HEK293T (cell line): ENCODE measurements at regions not wholly inside any gene's neighbourhood (a gene's known extent, or its start where the extent isn't known, plus 50 kb on each side); places are given as distances from the start of the nearest gene placed in this dataset.

Source experiments
- CTCF ChIA-PET: fragments of 350-600 bp; formaldehyde crosslinking; extraction: SDS; loops from one replicate; lab custom pipeline; 2021; ENCODE audit warnings: antibody characterized with exemption, inconsistent platforms; lab: Yijun Ruan, JAX
- POLR2A ChIA-PET: fragments of 350-600 bp; formaldehyde crosslinking; extraction: SDS; loops from one replicate; lab custom pipeline; 2020; ENCODE audit warnings: antibody characterized with exemption, inconsistent platforms; lab: Yijun Ruan, JAX
- DNase-seq: peaks from one replicate; pipeline ENCODE4 v3.0.0; 2012; ENCODE audit warnings: mixed read lengths; ENCODE audit errors: extremely low spot score
- ARNT ChIP-seq: fragments of 450-650 bp; IDR thresholded peaks from 2 replicates; pipeline ENCODE4 v1.6.1; 2017; ENCODE audit warnings: mild to moderate bottlenecking
- BHLHE40 ChIP-seq: fragments of 450-650 bp; IDR thresholded peaks from 2 replicates; pipeline ENCODE4 v1.6.1; 2016; ENCODE audit warnings: mild to moderate bottlenecking, moderate library complexity, borderline replicate concordance
- CTBP1 ChIP-seq: fragments of 450-650 bp; IDR thresholded peaks from 2 replicates; pipeline ENCODE4 v1.6.1; 2016; ENCODE audit warnings: borderline replicate concordance
- ELF4 ChIP-seq: fragments of 450-650 bp; IDR thresholded peaks from 2 replicates; pipeline ENCODE4 v1.6.1; 2017; ENCODE audit warnings: antibody characterized with exemption
- FOXA1 ChIP-seq: fragments of 450-650 bp; IDR thresholded peaks from 2 replicates; pipeline ENCODE4 v1.6.1; 2016; ENCODE audit warnings: mild to moderate bottlenecking
- FOXK2 ChIP-seq: fragments of 450-650 bp; IDR thresholded peaks from 2 replicates; pipeline ENCODE4 v1.6.1; 2016; ENCODE audit warnings: mild to moderate bottlenecking
- FOXM1 ChIP-seq: fragments of 450-650 bp; IDR thresholded peaks from 2 replicates; pipeline ENCODE4 v1.6.1; 2017; ENCODE audit warnings: mild to moderate bottlenecking, borderline replicate concordance
- HDGF ChIP-seq: fragments of 450-650 bp; IDR thresholded peaks from 2 replicates; pipeline ENCODE4 v1.6.1; 2017; ENCODE audit warnings: antibody characterized with exemption, borderline replicate concordance
- L3MBTL2 ChIP-seq: fragments of 450-650 bp; conservative IDR thresholded peaks from 2 replicates; pipeline ENCODE4 v1.6.1; 2016; ENCODE audit warnings: mild to moderate bottlenecking
- LEF1 ChIP-seq: fragments of 450-650 bp; IDR thresholded peaks from 2 replicates; pipeline ENCODE4 v1.6.1; 2017; ENCODE audit warnings: mild to moderate bottlenecking, borderline replicate concordance
- NFRKB ChIP-seq: fragments of 450-650 bp; IDR thresholded peaks from 2 replicates; pipeline ENCODE4 v1.6.1; 2016; ENCODE audit warnings: mild to moderate bottlenecking, moderate library complexity
- PKNOX1 ChIP-seq: fragments of 450-650 bp; IDR thresholded peaks from 2 replicates; pipeline ENCODE4 v1.6.1; 2016
- SP1 ChIP-seq: fragments of 450-650 bp; IDR thresholded peaks from 2 replicates; pipeline ENCODE4 v1.6.1; 2017
- SUZ12 ChIP-seq: fragments of 450-650 bp; IDR thresholded peaks from 2 replicates; pipeline ENCODE4 v1.6.1; 2016; ENCODE audit warnings: mild to moderate bottlenecking
- TARDBP ChIP-seq: fragments of 450-650 bp; IDR thresholded peaks from 2 replicates; pipeline ENCODE4 v1.6.1; 2016
- ZNF384 ChIP-seq: fragments of 450-650 bp; IDR thresholded peaks from 2 replicates; pipeline ENCODE4 v1.6.1; 2016

- ChIA-PET POLR2A (no interaction called here), CTCF (no interaction called here)
- no peak for DNase-seq
- TF ChIP-seq SUZ12, result no peak
- no peak for TF ChIP-seq ZNF384
- no peak for TF ChIP-seq BHLHE40
- no peak for TF ChIP-seq ELF4
- TF ChIP-seq NFRKB, result no peak
- no peak for TF ChIP-seq SP1
- no peak for TF ChIP-seq FOXM1
- no peak for TF ChIP-seq FOXK2
- no peak for TF ChIP-seq ARNT
- no peak for TF ChIP-seq TARDBP
- no peak for TF ChIP-seq PKNOX1
- no peak for TF ChIP-seq L3MBTL2
- no peak for TF ChIP-seq HDGF
- TF ChIP-seq CTBP1, result no peak
- no peak for TF ChIP-seq FOXA1
- no peak for TF ChIP-seq LEF1
Observed at GRCh38 chr11:106403751-106404150, 326.3 kb downstream of the AASDHPPT start.

GRCh38 chr11:106409222-106409621 lies 331.8 kb downstream of the AASDHPPT start:
- DNase-seq, result no peak
- POLR2A ChIA-PET, result no interaction called here
- CTCF ChIA-PET, result no interaction called here
- TF ChIP-seq FOXK2 (no peak), ELF4 (no peak), SUZ12 (no peak), SP1 (no peak), BHLHE40 (no peak), LEF1 (no peak), ARNT (no peak), TARDBP (no peak), L3MBTL2 (no peak), NFRKB (no peak), FOXA1 (no peak), HDGF (no peak), FOXM1 (no peak), CTBP1 (no peak), PKNOX1 (no peak), ZNF384 (no peak)

- TF ChIP-seq SUZ12, result no peak
- TF ChIP-seq LEF1, result no peak
- TF ChIP-seq ELF4, result no peak
- TF ChIP-seq ARNT, result no peak
- TF ChIP-seq FOXM1, result no peak
- TF ChIP-seq FOXA1, result no peak
- no peak for TF ChIP-seq L3MBTL2
- TF ChIP-seq CTBP1, result no peak
- TF ChIP-seq ZNF384, result no peak
- TF ChIP-seq FOXK2, result no peak
- no peak for TF ChIP-seq TARDBP
- no peak for TF ChIP-seq PKNOX1
- TF ChIP-seq SP1, result no peak
- TF ChIP-seq NFRKB, result no peak
- TF ChIP-seq HDGF, result no peak
- TF ChIP-seq BHLHE40, result no peak
- ChIA-PET CTCF (no interaction called here), POLR2A (no interaction called here)
- no peak for DNase-seq
Observed at GRCh38 chr11:106409671-106410070, 332.2 kb downstream of the AASDHPPT start.

GRCh38 chr11:106410902-106411301 lies 333.4 kb downstream of the AASDHPPT start:
- no peak for TF ChIP-seq L3MBTL2
- TF ChIP-seq ZNF384, result no peak
- TF ChIP-seq ELF4, result no peak
- TF ChIP-seq LEF1, result no peak
- TF ChIP-seq SUZ12, result no peak
- no peak for TF ChIP-seq ARNT
- no peak for TF ChIP-seq FOXK2
- TF ChIP-seq SP1, result no peak
- TF ChIP-seq CTBP1, result no peak
- TF ChIP-seq TARDBP, result no peak
- no peak for TF ChIP-seq FOXA1
- no peak for TF ChIP-seq BHLHE40
- TF ChIP-seq HDGF, result no peak
- no peak for TF ChIP-seq PKNOX1
- TF ChIP-seq NFRKB, result no peak
- CTCF ChIA-PET, result no interaction called here
- POLR2A ChIA-PET, result no interaction called here
- DNase-seq, result no peak

GRCh38 chr11:106413222-106413621 lies 335.8 kb downstream of the AASDHPPT start:
- TF ChIP-seq PKNOX1, result no peak
- ChIA-PET POLR2A (no interaction called here), CTCF (no interaction called here)
- DNase-seq, result no peak
